Suprapubic skin (tissue), 3 donors: ENCODE measurements at regions not wholly inside any gene's neighbourhood (a gene's known extent, or its start where the extent isn't known, plus 50 kb on each side); places are given as distances from the start of the nearest gene placed in this dataset.

Source experiments
- CTCF ChIP-seq, 2 donors: fragments of 200-600 bp in 1 of 2; fragments of 450-650 bp in 1 of 2; sonication (generic) in 1 of 2; IDR thresholded peaks; one replicate each; pipeline ENCODE4 v1.5.1; 2016 to 2019; ENCODE audit warnings: antibody characterized with exemption in 2 of 2, mild to moderate bottlenecking in 1 of 2, moderate library complexity in 1 of 2
- EP300 ChIP-seq: sonication (generic); formaldehyde crosslinking; IDR thresholded peaks from one replicate; pipeline ENCODE4 v1.6.1; 2017; ENCODE audit warnings: antibody characterized with exemption
- POLR2A ChIP-seq, 2 donors: fragments of 450-650 bp; IDR thresholded peaks; one replicate each; pipeline ENCODE4 v1.6.1; 2017; ENCODE audit warnings: antibody characterized with exemption in 2 of 2, mild to moderate bottlenecking in 2 of 2, moderate library complexity in 2 of 2

GRCh38 chr15:70167155-70167554 lies 69.4 kb upstream of the TLE3 start:
- TF ChIP-seq EP300 (no peak), CTCF (IDR thresholded peaks at IDR 0.05) (no peak), POLR2A (IDR thresholded peaks at IDR 0.05) (no peak)
